HepG2 (cell line): ENCODE measurements at regions not wholly inside any gene's neighbourhood (a gene's known extent, or its start where the extent isn't known, plus 50 kb on each side); places are given as distances from the start of the nearest gene placed in this dataset.

Experiments used
- ATAC-seq: fragments of 200-7000 bp; cut with Tn5 transposase; 3 replicates; pipeline ENCODE4 v1.9.1; 2020; ENCODE audit warnings: mild to moderate bottlenecking, moderate library complexity
- BruUV-seq: library from RNA; stranded (reverse); fragments of 400-500 nt; replicated peaks from 2 replicates; lab custom pipeline; 2021; lab: Mats Ljungman, UMichigan
- CTCF ChIA-PET: fragments of 300-600 bp; formaldehyde crosslinking; extraction: SDS; loops from one replicate; lab custom pipeline; 2021; ENCODE audit warnings: low total read pairs, inconsistent platforms, low intra/inter-chr PET ratio; lab: Yijun Ruan, JAX
- POLR2A ChIA-PET: fragments of 350-600 bp; sonication (Branson Sonifier 250); formaldehyde crosslinking; loops from one replicate; lab custom pipeline; 2020; ENCODE audit warnings: antibody characterized with exemption, inconsistent platforms; lab: Yijun Ruan, JAX
- DNase-seq: peaks from one replicate; pipeline ENCODE4 v3.0.0-alpha.2; 2015; ENCODE audit warnings: low spot score
- FAIRE-seq: peaks from 3 replicates; lab custom pipeline; 2011; peaks lifted over from hg19 to GRCh38; lab: Jason Lieb, UNC
- H2AFZ ChIP-seq: one replicate; pipeline ENCODE4 v1.6.1; 2011; ENCODE audit warnings: low read length, inconsistent platforms
- H3K27ac ChIP-seq: fragments of 300-600 bp; 3 replicates; pipeline ENCODE4 v1.8.0; 2011; ENCODE audit warnings: mixed run types, mild to moderate bottlenecking, mixed read lengths, low read length, inconsistent platforms; ENCODE audit not compliant: insufficient read depth; ENCODE audit errors: extremely low read length
- H3K27me3 ChIP-seq, 2 experiments: fragments of 200-600 bp in 1 of 2; 2 replicates in 1 of 2; 3 replicates in 1 of 2; pipeline versions ENCODE4 v1.6.0 to v1.8.0; 2011; ENCODE audit warnings: low read length in 2 of 2, mild to moderate bottlenecking in 2 of 2, moderate library complexity in 2 of 2, inconsistent platforms in 1 of 2; ENCODE audit not compliant: insufficient read depth in 2 of 2, control insufficient read depth in 1 of 2
- H3K36me3 ChIP-seq, 2 experiments: fragments of 200-600 bp in 1 of 2; replicated peaks in 1 of 2; 2 replicates in 1 of 2; 3 replicates in 1 of 2; pipeline versions ENCODE4 v1.5.1 to v1.8.0; 2011; ENCODE audit warnings: low read length in 2 of 2, inconsistent platforms in 1 of 2; ENCODE audit not compliant: insufficient read depth in 2 of 2, control insufficient read depth in 1 of 2
- H3K4me1 ChIP-seq: 2 replicates; pipeline ENCODE4 v1.5.1; 2012; ENCODE audit warnings: low read length, inconsistent platforms; ENCODE audit not compliant: insufficient read depth
- H3K4me2 ChIP-seq: 2 replicates; pipeline ENCODE4 v1.6.0; 2011; ENCODE audit warnings: low read depth, low read length, inconsistent platforms
- H3K4me3 ChIP-seq, 3 experiments: fragments of 200-600 bp in 1 of 3; sonication (generic), shearing (Covaris generic) in 1 of 3; replicated peaks in 1 of 3; 2 replicates each; pipeline ENCODE4 v1.5.1; 2011 to 2016; ENCODE audit warnings: low read length in 3 of 3, inconsistent platforms in 2 of 3, low read depth in 2 of 3, mild to moderate bottlenecking in 2 of 3, control low read depth in 1 of 3, mixed read lengths in 1 of 3; ENCODE audit not compliant: insufficient read depth in 1 of 3
- H3K79me2 ChIP-seq: one replicate; pipeline ENCODE4 v1.6.1; 2011; ENCODE audit warnings: low read length, inconsistent platforms; ENCODE audit not compliant: insufficient read depth
- H3K9ac ChIP-seq: 2 replicates; pipeline ENCODE4 v1.6.0; 2011; ENCODE audit warnings: mild to moderate bottlenecking, low read depth, low read length, inconsistent platforms; ENCODE audit not compliant: insufficient read depth
- H3K9me3 ChIP-seq: 2 replicates; pipeline ENCODE4 v1.5.1; 2012; ENCODE audit warnings: mild to moderate bottlenecking, low read length
- H4K20me1 ChIP-seq: 2 replicates; pipeline ENCODE4 v1.6.0; 2011; ENCODE audit warnings: inconsistent platforms, mild to moderate bottlenecking, low read length, moderate library complexity; ENCODE audit not compliant: insufficient read depth
- ASH2L ChIP-seq: fragments of 300-600, 200-600 bp; sonication (generic); IDR thresholded peaks from 2 replicates; pipeline ENCODE4 v1.7.0; 2017; ENCODE audit warnings: low read depth, mild to moderate bottlenecking, moderate library complexity, mixed read lengths, low read length; ENCODE audit not compliant: insufficient read length
- IKZF4 ChIP-seq: sonication (generic); formaldehyde crosslinking; IDR thresholded peaks from 2 replicates; pipeline ENCODE4 v1.5.1; 2020; ENCODE audit warnings: borderline replicate concordance, mild to moderate bottlenecking, low read depth, missing genetic modification reagents; ENCODE audit errors: not compliant biosample characterization
- JUN ChIP-seq: sonication (generic); formaldehyde crosslinking; IDR thresholded peaks from 2 replicates; pipeline ENCODE4 v1.4.0; 2020; ENCODE audit warnings: mild to moderate bottlenecking, missing genetic modification reagents
- KDM5B ChIP-seq: sonication (generic); formaldehyde crosslinking; IDR thresholded peaks from 2 replicates; pipeline ENCODE4 v1.4.0; 2020; ENCODE audit warnings: missing genetic modification reagents, mild to moderate bottlenecking, borderline replicate concordance
- KLF11 ChIP-seq: IDR thresholded peaks from 2 replicates; pipeline ENCODE4 v1.6.1; 2016; ENCODE audit warnings: missing compliant biosample characterization
- KLF12 ChIP-seq: sonication (generic); formaldehyde crosslinking; IDR thresholded peaks from 2 replicates; pipeline ENCODE4 v1.4.0; 2020; ENCODE audit warnings: missing genetic modification reagents, borderline replicate concordance
- NR0B2 ChIP-seq: sonication (generic); formaldehyde crosslinking; IDR thresholded peaks from 2 replicates; pipeline ENCODE4 v1.4.0; 2020; ENCODE audit warnings: mild to moderate bottlenecking, missing genetic modification reagents
- RFXANK ChIP-seq: IDR thresholded peaks from 2 replicates; pipeline ENCODE4 v1.6.1; 2016
- SCMH1 ChIP-seq: sonication (generic); formaldehyde crosslinking; IDR thresholded peaks from 2 replicates; pipeline ENCODE4 v1.9.0; 2021; ENCODE audit warnings: missing genetic modification reagents, mild to moderate bottlenecking, borderline replicate concordance
- STAG1 ChIP-seq: sonication (generic); formaldehyde crosslinking; IDR thresholded peaks from 2 replicates; pipeline ENCODE4 v1.4.0; 2020; ENCODE audit warnings: missing genetic modification reagents
- TEAD2 ChIP-seq: sonication (generic); formaldehyde crosslinking; IDR thresholded peaks from 2 replicates; pipeline ENCODE4 v1.9.0; 2021; ENCODE audit warnings: missing genetic modification reagents
- TGIF2 ChIP-seq: IDR thresholded peaks from 2 replicates; pipeline ENCODE4 v1.6.1; 2016; ENCODE audit warnings: control low read depth, missing compliant biosample characterization
- ZFP36 ChIP-seq: fragments of 150-350 bp; IDR thresholded peaks from 2 replicates; pipeline ENCODE4 v1.6.1; 2018; ENCODE audit warnings: borderline replicate concordance, low read length, low read depth; ENCODE audit not compliant: partially characterized antibody
- ZNF207 ChIP-seq: fragments of 450-650 bp; IDR thresholded peaks from 2 replicates; pipeline ENCODE4 v1.6.1; 2016; ENCODE audit warnings: antibody characterized with exemption, borderline replicate concordance
- ZNF317 ChIP-seq: sonication (generic); formaldehyde crosslinking; IDR thresholded peaks from 2 replicates; pipeline ENCODE4 v1.5.0; 2020; ENCODE audit warnings: mild to moderate bottlenecking, missing genetic modification reagents
- ZNF513 ChIP-seq: sonication (generic); formaldehyde crosslinking; conservative IDR thresholded peaks from 2 replicates; pipeline ENCODE4 v1.5.0; 2020; ENCODE audit warnings: missing genetic modification reagents
- ZNF564 ChIP-seq: sonication (generic); formaldehyde crosslinking; IDR thresholded peaks from 2 replicates; pipeline ENCODE4 v1.8.1; 2023; ENCODE audit warnings: mild to moderate bottlenecking, missing genetic modification reagents
- ZNF710 ChIP-seq: sonication (generic); formaldehyde crosslinking; IDR thresholded peaks from 2 replicates; pipeline ENCODE4 v1.5.0; 2020; ENCODE audit warnings: mild to moderate bottlenecking, missing genetic modification reagents, borderline replicate concordance
- WGBS: methylation state at CpG from one replicate; pipeline ENCODE4 v1.1.6; 2017; ENCODE audit warnings: low lambda C conversion rate; 5-methylcytosine and 5-hydroxymethylcytosine counted together
- in situ Hi-C: cut with HindIII; loops from 2 replicates; pipeline ENCODE4 v1.10.0; 2017; ENCODE audit warnings: low pct_unique_long_range_greater_than_20kb; ENCODE audit not compliant: extremely low pct_ligation_motif_present
- intact Hi-C: fragments of 100-400 bp; cut with micrococcal nuclease; formaldehyde crosslinking; loops from one replicate; pipeline ENCODE4 v1.10.0; 2022; ENCODE audit not compliant: unreplicated experiment
- TF ChIP-seq, protein P1 (sequence below): sonication (generic); formaldehyde crosslinking; IDR thresholded peaks from 2 replicates; pipeline ENCODE4 v1.5.0; 2020; ENCODE audit warnings: mild to moderate bottlenecking, missing genetic modification reagents
- TF ChIP-seq, protein P2 (sequence below): IDR thresholded peaks from 2 replicates; pipeline ENCODE4 v1.6.1; 2016; ENCODE audit warnings: missing genetic modification reagents, missing compliant biosample characterization

- no peak overlapping the region for H3K4me2 ChIP-seq
- H3K27me3 ChIP-seq = no peaks in the 10 kb centered on the region
- H3K9ac ChIP-seq = no peak overlapping the region
- H3K4me3 ChIP-seq = no peak overlapping the region
- H3K9me3 ChIP-seq = no peaks in the 10 kb centered on the region
- no peak for DNase-seq
- WGBS = 90% methylated on average over 7 of the region's 7 CpGs
- TF ChIP-seq ZNF710 (CRISPR knock-in tag) = no peak
- no peak for TF ChIP-seq KLF11 (CRISPR knock-in tag)
- TF ChIP-seq NR0B2 (CRISPR knock-in tag) = no peak
- TF ChIP-seq STAG1 = no peak
- TF ChIP-seq IKZF4 (CRISPR knock-in tag) = no peak
- no peak for TF ChIP-seq TGIF2 (CRISPR knock-in tag)
- TF ChIP-seq, protein P1, sequence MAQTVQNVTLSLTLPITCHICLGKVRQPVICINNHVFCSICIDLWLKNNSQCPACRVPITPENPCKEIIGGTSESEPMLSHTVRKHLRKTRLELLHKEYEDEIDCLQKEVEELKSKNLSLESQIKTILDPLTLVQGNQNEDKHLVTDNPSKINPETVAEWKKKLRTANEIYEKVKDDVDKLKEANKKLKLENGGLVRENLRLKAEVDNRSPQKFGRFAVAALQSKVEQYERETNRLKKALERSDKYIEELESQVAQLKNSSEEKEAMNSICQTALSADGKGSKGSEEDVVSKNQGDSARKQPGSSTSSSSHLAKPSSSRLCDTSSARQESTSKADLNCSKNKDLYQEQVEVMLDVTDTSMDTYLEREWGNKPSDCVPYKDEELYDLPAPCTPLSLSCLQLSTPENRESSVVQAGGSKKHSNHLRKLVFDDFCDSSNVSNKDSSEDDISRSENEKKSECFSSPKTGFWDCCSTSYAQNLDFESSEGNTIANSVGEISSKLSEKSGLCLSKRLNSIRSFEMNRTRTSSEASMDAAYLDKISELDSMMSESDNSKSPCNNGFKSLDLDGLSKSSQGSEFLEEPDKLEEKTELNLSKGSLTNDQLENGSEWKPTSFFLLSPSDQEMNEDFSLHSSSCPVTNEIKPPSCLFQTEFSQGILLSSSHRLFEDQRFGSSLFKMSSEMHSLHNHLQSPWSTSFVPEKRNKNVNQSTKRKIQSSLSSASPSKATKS (CRISPR knock-in tag) = no peak
- TF ChIP-seq ZNF207 = no peak
- no peak for TF ChIP-seq JUN
- no peak for TF ChIP-seq RFXANK
- TF ChIP-seq ZNF317 (CRISPR knock-in tag) = no peak
- TF ChIP-seq KLF12 = no peak
- TF ChIP-seq, protein P2, sequence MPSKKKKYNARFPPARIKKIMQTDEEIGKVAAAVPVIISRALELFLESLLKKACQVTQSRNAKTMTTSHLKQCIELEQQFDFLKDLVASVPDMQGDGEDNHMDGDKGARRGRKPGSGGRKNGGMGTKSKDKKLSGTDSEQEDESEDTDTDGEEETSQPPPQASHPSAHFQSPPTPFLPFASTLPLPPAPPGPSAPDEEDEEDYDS (CRISPR knock-in tag) = no peak
- TF ChIP-seq ZFP36 = no peak
- no peak for TF ChIP-seq ZNF564 (CRISPR knock-in tag)
- no peak for TF ChIP-seq SCMH1 (CRISPR knock-in tag)
- TF ChIP-seq ASH2L = no peak
- no peak for TF ChIP-seq ZNF513 (CRISPR knock-in tag)
- TF ChIP-seq TEAD2 (CRISPR knock-in tag) = no peak
- no peak for TF ChIP-seq KDM5B
- peaks cover 92% of the 10 kb centered on the region for H3K4me1 ChIP-seq
- no peak for FAIRE-seq
- H3K36me3 ChIP-seq = no peaks in the 10 kb centered on the region
- peaks cover 7% of the 10 kb centered on the region; the same call in 1 of the 2 replicates for H4K20me1 ChIP-seq
- H3K79me2 ChIP-seq = peaks cover 91% of the 10 kb centered on the region
- H3K27ac ChIP-seq = no peak overlapping the region
- intact Hi-C loops = no loop called here
- POLR2A ChIA-PET = no interaction called here
- in situ Hi-C loops = loop anchor here (25.0 kb wide), 1 partner anchor 165 kb away; no protein-coding TSS in a partner anchor
- H2AFZ ChIP-seq = no peak overlapping the region
- no peak for ATAC-seq
- BruUV-seq = no TSS peak
- CTCF ChIA-PET = no interaction called here
These were observed 60.5 kb upstream of the ULK4 start for GRCh38 chr3:42022355-42022754.
